Mesendoderm (in vitro differentiated cells): ENCODE measurements at regions not wholly inside any gene's neighbourhood (a gene's known extent, or its start where the extent isn't known, plus 50 kb on each side); places are given as distances from the start of the nearest gene placed in this dataset.

Experiments
- DNase-seq: peaks from one replicate; pipeline ENCODE4 v3.0.0; 2013
- H2AK5ac ChIP-seq: 2 replicates; pipeline ENCODE4 v1.6.1; 2013; ENCODE audit warnings: low read length, inconsistent platforms
- H2BK120ac ChIP-seq: 2 replicates; pipeline ENCODE4 v1.6.1; 2013; ENCODE audit warnings: low read depth, mild to moderate bottlenecking, low read length, moderate library complexity, mixed read lengths
- H2BK15ac ChIP-seq: replicated peaks from 2 replicates; pipeline ENCODE4 v1.6.1; 2013; ENCODE audit warnings: low read depth, mild to moderate bottlenecking, moderate library complexity
- H2BK5ac ChIP-seq: 2 replicates; pipeline ENCODE4 v1.6.1; 2013; ENCODE audit warnings: low read length, inconsistent platforms
- H3K18ac ChIP-seq: 2 replicates; pipeline ENCODE4 v1.6.1; 2013; ENCODE audit warnings: mild to moderate bottlenecking, low read length, mixed read lengths
- H3K23ac ChIP-seq: one replicate; pipeline ENCODE4 v1.6.1; 2013; ENCODE audit warnings: low read length
- H3K27ac ChIP-seq: 2 replicates; pipeline ENCODE4 v1.5.1; 2013; ENCODE audit warnings: low read depth, mild to moderate bottlenecking, inconsistent platforms, low read length, moderate library complexity
- H3K27me3 ChIP-seq: 2 replicates; pipeline ENCODE4 v1.6.1; 2013; ENCODE audit warnings: low read length, control low read depth, mild to moderate bottlenecking, inconsistent platforms; ENCODE audit not compliant: insufficient read depth, poor library complexity
- H3K36me3 ChIP-seq: 2 replicates; pipeline ENCODE4 v1.6.1; 2013; ENCODE audit warnings: low read length, inconsistent platforms; ENCODE audit not compliant: control insufficient read depth, insufficient read depth
- H3K4ac ChIP-seq: one replicate; pipeline ENCODE4 v1.6.1; 2013; ENCODE audit warnings: low read depth, mild to moderate bottlenecking, low read length, moderate library complexity
- H3K4me1 ChIP-seq: 2 replicates; pipeline ENCODE4 v1.6.1; 2013; ENCODE audit warnings: low read depth, low read length, inconsistent platforms; ENCODE audit not compliant: control insufficient read depth
- H3K4me2 ChIP-seq: 2 replicates; pipeline ENCODE4 v1.6.1; 2013; ENCODE audit warnings: low read length
- H3K4me3 ChIP-seq: 2 replicates; pipeline ENCODE4 v1.5.1; 2013; ENCODE audit warnings: mild to moderate bottlenecking, low read length
- H3K56ac ChIP-seq: one replicate; pipeline ENCODE4 v1.6.1; 2013; ENCODE audit warnings: low read length
- H3K79me1 ChIP-seq: 2 replicates; pipeline ENCODE4 v1.6.1; 2013; ENCODE audit warnings: low read length, inconsistent platforms
- H3K79me2 ChIP-seq: 2 replicates; pipeline ENCODE4 v1.6.1; 2013; ENCODE audit warnings: mild to moderate bottlenecking, low read length; ENCODE audit not compliant: control insufficient read depth, insufficient read depth
- H3K9ac ChIP-seq: 2 replicates; pipeline ENCODE4 v1.6.1; 2013; ENCODE audit warnings: low read length, inconsistent platforms
- H4K5ac ChIP-seq: one replicate; pipeline ENCODE4 v1.6.1; 2013; ENCODE audit warnings: low read length
- H4K8ac ChIP-seq: one replicate; pipeline ENCODE4 v1.6.1; 2013; ENCODE audit warnings: low read depth, mild to moderate bottlenecking, control low read depth, low read length, moderate library complexity
- WGBS: extraction: QIAGEN DNeasy Blood & Tissue Kit; methylation state at CpG from one replicate; pipeline ENCODE4 v1.1.7; 2013; ENCODE audit warnings: low lambda C conversion rate, missing lambda C conversion rate; ENCODE audit not compliant: insufficient coverage; ENCODE audit errors: extremely low coverage; 5-methylcytosine and 5-hydroxymethylcytosine counted together

DNA sequence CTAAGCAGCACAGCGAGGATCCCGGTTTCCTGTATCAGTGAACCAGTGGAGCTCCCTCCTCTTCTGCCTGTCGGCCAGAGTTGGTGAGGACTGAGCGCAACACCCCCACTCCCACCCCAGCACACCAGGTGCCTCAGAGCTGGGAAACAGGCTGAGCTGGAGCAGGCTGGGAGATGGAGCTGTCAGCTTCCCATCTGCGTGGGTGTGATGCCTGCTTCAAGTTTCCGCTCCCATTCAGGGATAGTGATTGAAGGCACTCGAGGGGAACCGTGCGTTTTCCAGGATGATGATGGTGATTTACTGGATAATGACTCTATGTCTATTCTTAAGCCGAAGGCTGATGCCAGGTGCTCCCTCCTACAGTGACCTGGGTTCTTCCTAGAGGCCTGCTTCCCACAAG, 144.5 kb downstream of the TMEM132E start:
- H2BK5ac ChIP-seq = no peak overlapping the region
- H3K79me1 ChIP-seq = no peaks in the 10 kb centered on the region
- no peak overlapping the region for H3K4me2 ChIP-seq
- no peak overlapping the region for H3K23ac ChIP-seq
- H4K8ac ChIP-seq = no peak overlapping the region
- H3K18ac ChIP-seq = no peak overlapping the region
- no peaks in the 10 kb centered on the region for H3K79me2 ChIP-seq
- no peak overlapping the region for H2BK15ac ChIP-seq
- H3K36me3 ChIP-seq = no peaks in the 10 kb centered on the region
- no CpG with 5 or more reads among the region's 10 CpGs for WGBS
- H3K9ac ChIP-seq = no peak overlapping the region
- no peak overlapping the region for H3K4me3 ChIP-seq
- no peak overlapping the region for H2AK5ac ChIP-seq
- no peak overlapping the region for H4K5ac ChIP-seq
- no peak overlapping the region for H2BK120ac ChIP-seq
- H3K4me1 ChIP-seq = no peaks in the 10 kb centered on the region
- no peak overlapping the region for H3K27ac ChIP-seq
- no peak for DNase-seq
- H3K56ac ChIP-seq = no peak overlapping the region
- H3K4ac ChIP-seq = no peak overlapping the region
- H3K27me3 ChIP-seq = no peaks in the 10 kb centered on the region

DNA sequence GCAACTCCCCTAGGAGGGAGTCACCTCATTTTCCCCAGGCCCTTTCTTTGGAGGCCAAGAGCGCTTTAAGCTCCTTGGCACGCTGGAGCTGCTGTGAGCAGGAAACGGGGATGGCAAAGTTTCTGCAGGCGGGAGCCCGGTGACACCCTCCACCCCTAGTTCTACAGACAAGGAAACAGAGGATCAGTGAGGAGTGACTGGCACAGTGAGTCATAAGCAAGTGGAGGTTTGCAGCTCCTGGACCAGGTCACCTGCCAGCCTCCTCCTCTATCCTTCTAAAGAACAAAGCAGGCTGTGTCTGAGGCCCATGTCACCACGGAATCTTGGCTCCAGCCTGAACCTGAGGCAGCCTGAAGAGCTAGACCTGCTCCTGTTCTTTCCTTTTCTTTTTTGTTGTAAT, 141.9 kb downstream of the TMEM132E start:
- no peaks in the 10 kb centered on the region for H3K79me2 ChIP-seq
- no peak for DNase-seq
- no peak overlapping the region for H4K5ac ChIP-seq
- H3K36me3 ChIP-seq = no peaks in the 10 kb centered on the region
- no peak overlapping the region for H4K8ac ChIP-seq
- H2BK15ac ChIP-seq = no peak overlapping the region
- no peak overlapping the region for H3K23ac ChIP-seq
- no peaks in the 10 kb centered on the region for H3K79me1 ChIP-seq
- no peak overlapping the region for H2BK120ac ChIP-seq
- H3K4me2 ChIP-seq = no peak overlapping the region
- H3K9ac ChIP-seq = no peak overlapping the region
- no peak overlapping the region for H3K18ac ChIP-seq
- H3K56ac ChIP-seq = no peak overlapping the region
- H3K27me3 ChIP-seq = no peaks in the 10 kb centered on the region
- no CpG with 5 or more reads among the region's 6 CpGs for WGBS
- no peaks in the 10 kb centered on the region for H3K4me1 ChIP-seq
- no peak overlapping the region for H3K4me3 ChIP-seq
- H2BK5ac ChIP-seq = no peak overlapping the region
- H3K27ac ChIP-seq = no peak overlapping the region
- H3K4ac ChIP-seq = no peak overlapping the region
- H2AK5ac ChIP-seq = no peak overlapping the region

- H3K18ac ChIP-seq = no peak overlapping the region
- no peak overlapping the region for H2BK15ac ChIP-seq
- no peaks in the 10 kb centered on the region for H3K36me3 ChIP-seq
- H4K8ac ChIP-seq = no peak overlapping the region
- H3K27ac ChIP-seq = no peak overlapping the region
- no peak overlapping the region for H3K56ac ChIP-seq
- H2BK5ac ChIP-seq = no peak overlapping the region
- H3K9ac ChIP-seq = no peak overlapping the region
- H3K79me2 ChIP-seq = no peaks in the 10 kb centered on the region
- H3K4me1 ChIP-seq = no peaks in the 10 kb centered on the region
- no peak overlapping the region for H3K23ac ChIP-seq
- H4K5ac ChIP-seq = no peak overlapping the region
- no peaks in the 10 kb centered on the region for H3K27me3 ChIP-seq
- H3K4me3 ChIP-seq = no peak overlapping the region
- H3K79me1 ChIP-seq = no peaks in the 10 kb centered on the region
- no peak overlapping the region for H3K4me2 ChIP-seq
- no peak for DNase-seq
- no peak overlapping the region for H2BK120ac ChIP-seq
- H3K4ac ChIP-seq = no peak overlapping the region
- H2AK5ac ChIP-seq = no peak overlapping the region
These were observed 141.4 kb downstream of the TMEM132E start for GRCh38 chr17:34720760-34721159.

DNA sequence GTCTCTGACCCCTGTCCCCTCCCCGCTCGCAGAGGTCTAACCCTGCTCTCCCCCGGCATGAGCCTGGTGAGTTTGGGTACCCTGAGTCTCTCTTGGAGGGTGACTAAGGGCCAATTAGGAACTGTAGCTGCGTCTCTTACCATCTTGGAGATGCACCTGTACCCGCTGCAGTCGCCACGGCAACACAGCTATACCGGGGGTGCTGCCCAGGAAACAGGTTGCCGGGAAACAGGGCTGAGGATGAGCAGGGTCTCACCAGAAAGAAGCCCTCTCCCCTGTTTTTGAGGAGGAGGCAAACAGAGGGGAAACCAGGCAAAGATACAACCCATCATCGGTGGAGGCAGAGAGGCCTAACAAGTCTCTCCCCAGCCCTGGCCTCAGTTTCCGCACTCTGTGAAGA, 140.2 kb downstream of the TMEM132E start:
- Histone ChIP-seq H4K5ac (no peak overlapping the region), H2BK5ac (no peak overlapping the region), H3K23ac (no peak overlapping the region), H3K27ac (no peak overlapping the region), H4K8ac (no peak overlapping the region), H3K27me3 (no peaks in the 10 kb centered on the region), H2AK5ac (no peak overlapping the region), H2BK15ac (no peak overlapping the region), H3K18ac (no peak overlapping the region), H3K56ac (no peak overlapping the region), H3K4me1 (no peaks in the 10 kb centered on the region), H3K4me2 (no peak overlapping the region), H3K4me3 (no peak overlapping the region), H3K36me3 (no peaks in the 10 kb centered on the region), H3K79me1 (no peaks in the 10 kb centered on the region), H2BK120ac (no peak overlapping the region), H3K9ac (no peak overlapping the region), H3K79me2 (no peaks in the 10 kb centered on the region), H3K4ac (no peak overlapping the region)
- no CpG with 5 or more reads among the region's 11 CpGs for WGBS
- DNase-seq = no peak

DNA sequence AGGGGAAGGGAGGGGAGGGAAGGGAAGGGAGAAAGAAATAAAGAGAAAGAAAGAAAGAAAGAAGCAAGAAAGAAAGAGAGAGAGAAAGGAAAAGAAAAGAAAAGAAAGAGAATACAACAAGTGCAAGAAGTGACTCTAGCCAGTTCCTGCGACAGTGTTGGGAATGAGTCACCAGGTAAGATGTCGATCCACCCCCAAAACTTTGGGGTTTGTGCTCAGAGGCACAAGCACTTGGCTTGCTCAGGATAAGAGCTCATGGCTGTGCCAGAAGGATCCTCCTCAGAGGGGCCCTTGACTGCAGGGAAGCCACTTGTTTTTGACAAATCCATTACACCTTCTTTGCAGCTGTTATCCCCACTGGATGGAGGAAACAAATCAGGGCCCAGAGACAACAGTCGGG, 137.7 kb downstream of the TMEM132E start:
- Histone ChIP-seq H2BK5ac (no peak overlapping the region), H2BK15ac (no peak overlapping the region), H4K8ac (no peak overlapping the region), H3K79me1 (no peaks in the 10 kb centered on the region), H3K4me2 (no peak overlapping the region), H3K4me1 (no peaks in the 10 kb centered on the region), H3K18ac (no peak overlapping the region), H3K79me2 (no peaks in the 10 kb centered on the region), H3K27me3 (no peaks in the 10 kb centered on the region), H3K23ac (no peak overlapping the region), H3K4ac (no peak overlapping the region), H3K56ac (no peak overlapping the region), H3K4me3 (no peak overlapping the region), H3K9ac (no peak overlapping the region), H3K27ac (no peak overlapping the region), H2AK5ac (no peak overlapping the region), H2BK120ac (no peak overlapping the region), H4K5ac (no peak overlapping the region), H3K36me3 (no peaks in the 10 kb centered on the region)
- WGBS = no CpG with 5 or more reads among the region's 3 CpGs
- no peak for DNase-seq

- WGBS = no CpG with 5 or more reads among the region's 3 CpGs
- Histone ChIP-seq H3K23ac (no peak overlapping the region), H2BK120ac (no peak overlapping the region), H3K4ac (no peak overlapping the region), H4K8ac (no peak overlapping the region), H3K9ac (no peak overlapping the region), H3K18ac (no peak overlapping the region), H2BK5ac (no peak overlapping the region), H3K4me1 (no peaks in the 10 kb centered on the region), H3K4me2 (no peak overlapping the region), H2AK5ac (no peak overlapping the region), H3K36me3 (no peaks in the 10 kb centered on the region), H3K27me3 (no peaks in the 10 kb centered on the region), H3K56ac (no peak overlapping the region), H4K5ac (no peak overlapping the region), H3K79me2 (no peaks in the 10 kb centered on the region), H2BK15ac (no peak overlapping the region), H3K4me3 (no peak overlapping the region), H3K79me1 (no peaks in the 10 kb centered on the region), H3K27ac (no peak overlapping the region)
- DNase-seq = no peak
These were observed 136.9 kb downstream of the TMEM132E start for GRCh38 chr17:34716291-34716690.
